Umbilical cord (tissue), 1 donor: ENCODE measurements at regions not wholly inside any gene's neighbourhood (a gene's known extent, or its start where the extent isn't known, plus 50 kb on each side); places are given as distances from the start of the nearest gene placed in this dataset.
"Not testable (repeated sequence)": the region's sequence is repeated elsewhere in the genome, so short reads cannot be mapped to it uniquely, and the experiment has no call there.

Experiments
- DNase-seq: peaks from one replicate; pipeline ENCODE4 v3.0.0-alpha.2; 2015; ENCODE audit warnings: low spot score

DNA sequence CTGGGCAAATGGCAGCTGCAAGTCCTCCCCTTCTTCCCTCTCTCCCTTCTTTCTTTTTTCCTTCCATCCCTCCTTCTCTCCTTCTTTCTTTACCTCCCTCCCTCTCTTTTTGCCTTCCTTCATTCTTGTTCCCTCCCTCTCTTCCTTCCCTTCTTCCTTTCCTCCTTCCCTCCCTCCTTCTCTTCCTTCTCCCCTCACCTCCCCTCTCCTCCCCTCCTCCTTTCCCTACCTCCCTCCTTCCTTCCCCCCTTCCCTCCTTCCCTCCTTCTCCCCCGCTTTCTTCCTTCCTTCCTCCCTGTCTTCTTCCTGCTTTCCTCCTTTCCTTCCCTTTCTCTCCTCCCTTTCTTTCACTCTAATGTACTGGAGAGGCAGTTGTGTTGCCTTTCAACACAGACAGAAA, 110.8 kb upstream of the SALL1 start:
- no peak for DNase-seq

DNA sequence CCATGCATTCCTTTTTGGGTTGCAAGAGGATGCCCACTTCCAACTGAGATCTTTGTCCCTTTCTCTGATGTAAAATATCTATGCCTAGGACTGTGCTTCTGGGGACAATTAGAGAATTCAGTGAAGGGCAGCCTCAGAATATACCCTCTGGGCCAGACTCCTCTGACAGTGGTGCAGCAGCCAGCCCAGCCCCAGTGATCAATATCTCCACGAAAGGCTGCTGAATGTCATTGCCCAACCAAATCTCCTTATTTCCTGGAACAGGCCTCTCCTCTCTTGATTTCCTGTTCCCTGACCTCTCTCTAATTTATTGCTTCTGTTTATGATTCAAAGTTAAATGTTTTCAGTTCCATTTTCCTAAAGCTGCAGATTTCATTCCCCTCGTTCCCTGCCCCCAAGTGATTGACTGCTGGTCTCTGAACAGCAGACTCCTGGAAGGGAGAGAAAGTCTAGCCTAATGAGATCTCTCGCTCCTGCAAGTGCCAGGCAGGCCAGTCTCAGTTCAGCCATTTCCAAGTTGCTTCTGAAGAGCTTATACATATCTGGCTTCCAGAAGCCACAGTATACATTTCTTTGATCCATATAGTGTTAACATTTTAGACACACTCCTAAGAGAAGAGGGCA, 104.4 kb upstream of the SALL1 start:
- DNase-seq, result no peak

DNA sequence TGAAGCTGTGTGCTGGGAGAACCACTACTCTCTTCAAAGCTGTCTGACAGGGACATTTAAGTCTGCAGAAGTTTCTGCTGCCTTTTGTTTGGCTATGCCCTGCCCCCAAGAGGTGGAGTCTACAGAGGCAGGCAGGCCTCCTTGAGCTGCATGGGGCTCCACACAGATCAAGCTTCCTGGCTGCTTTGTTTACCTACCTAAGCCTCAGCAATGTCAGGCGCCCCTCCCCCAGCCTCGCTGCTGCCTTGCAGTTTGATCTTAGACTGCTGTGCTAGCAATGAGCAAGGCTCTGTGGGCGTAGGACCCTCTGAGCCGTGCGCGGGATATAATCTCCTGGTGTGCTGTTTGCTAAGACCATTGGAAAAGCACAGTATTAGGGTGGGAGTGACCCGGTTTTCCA, 103.3 kb upstream of the SALL1 start:
- DNase-seq, result not testable (repeated sequence)

DNA sequence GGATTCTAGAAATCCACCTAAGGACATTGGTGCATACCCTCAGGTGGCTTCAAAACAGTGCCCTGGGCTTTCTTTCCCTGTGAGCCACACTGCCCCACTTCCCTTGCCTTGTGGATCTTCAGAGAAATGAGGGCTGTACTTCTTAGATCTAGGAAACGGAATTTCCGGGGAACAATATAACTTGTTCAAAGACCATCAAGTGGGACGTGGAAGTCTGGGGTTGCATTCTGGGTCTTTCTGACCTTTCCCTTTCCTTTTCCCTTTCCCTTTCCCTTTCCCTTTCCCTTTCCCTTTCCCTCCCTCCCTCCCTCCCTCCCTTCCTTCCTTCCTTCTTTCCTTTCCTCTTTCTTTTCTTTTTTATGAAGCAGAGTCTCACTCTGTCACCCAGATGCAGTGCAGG, 97.1 kb upstream of the SALL1 start:
- no peak for DNase-seq

DNA sequence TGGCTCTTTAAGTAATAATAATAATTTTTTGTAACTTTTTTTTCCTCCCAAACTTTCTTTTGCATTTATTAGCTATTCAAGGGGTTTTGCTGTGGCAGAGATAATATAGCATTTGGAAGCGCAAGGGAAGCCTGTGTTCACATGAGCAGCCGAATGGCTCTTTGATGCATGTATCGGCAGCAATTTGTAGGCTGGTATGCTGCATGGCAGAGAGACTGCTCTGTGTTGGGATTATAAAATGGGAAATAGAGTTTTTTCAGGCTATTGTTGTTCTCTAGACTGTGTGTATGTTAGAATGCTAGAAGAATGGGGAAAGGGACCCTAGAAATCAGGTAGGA, 94.6 kb upstream of the SALL1 start:
- no peak for DNase-seq

DNA sequence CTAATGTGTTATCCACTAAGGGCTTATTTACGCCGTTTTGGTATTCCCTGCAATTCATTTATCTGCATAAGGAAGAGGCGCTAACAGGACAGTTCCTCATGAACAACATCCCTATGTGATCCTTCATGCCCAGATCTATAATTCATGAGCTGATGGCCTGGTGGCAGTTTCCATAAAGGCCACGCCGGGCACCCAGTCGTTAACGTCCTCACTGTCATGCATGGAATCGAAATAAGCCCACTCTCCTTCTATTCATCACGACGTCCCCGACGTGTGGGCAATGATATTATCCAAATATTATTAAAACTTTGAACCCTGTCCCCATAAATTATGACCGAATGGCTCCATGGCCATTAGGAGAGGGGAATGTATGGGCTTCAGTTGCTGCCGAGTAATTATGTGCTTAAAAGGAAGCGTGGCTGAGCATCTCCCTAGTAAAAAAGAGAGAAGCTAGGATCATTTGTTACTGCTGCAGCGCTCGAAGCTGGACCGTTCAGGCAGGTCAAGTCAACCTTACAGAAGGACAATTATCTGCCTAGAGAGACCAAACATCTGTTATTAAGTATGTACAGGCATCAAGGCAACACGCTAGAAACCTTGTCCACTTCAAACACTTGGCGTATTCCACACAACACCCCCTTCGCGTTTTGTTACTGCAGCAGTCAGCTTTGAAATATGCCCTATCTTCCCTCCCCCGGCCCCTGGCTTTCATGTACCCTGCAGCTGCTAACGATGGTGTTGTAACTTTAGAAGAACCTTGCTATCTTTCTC, 94.0 kb upstream of the SALL1 start:
- DNase-seq, result peak; percentile 33

DNA sequence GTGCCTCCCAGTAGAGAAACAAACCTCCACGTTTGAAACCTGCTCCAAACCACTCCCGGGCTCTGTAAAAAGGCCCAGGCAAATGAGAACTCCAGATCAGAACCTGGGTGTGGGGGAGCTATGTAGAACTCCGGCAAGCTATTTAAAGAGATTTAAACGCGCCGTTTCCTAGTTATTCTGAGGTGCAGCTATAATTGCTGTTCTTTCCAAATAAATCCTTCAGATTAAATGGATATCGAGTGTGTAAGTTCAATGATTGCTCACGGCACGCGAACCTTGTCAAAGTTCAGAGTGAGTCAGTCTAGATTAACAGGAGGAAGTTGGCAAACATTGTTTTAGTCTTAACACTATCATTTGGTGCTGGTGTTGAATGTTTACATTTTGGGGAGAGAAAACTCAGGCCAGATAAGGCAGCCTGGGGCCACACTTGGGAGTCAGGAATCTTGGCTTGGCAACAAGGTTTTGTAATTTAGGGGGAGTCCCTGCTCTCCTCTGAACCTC, 92.9 kb upstream of the SALL1 start:
- DNase-seq, result no peak

DNA sequence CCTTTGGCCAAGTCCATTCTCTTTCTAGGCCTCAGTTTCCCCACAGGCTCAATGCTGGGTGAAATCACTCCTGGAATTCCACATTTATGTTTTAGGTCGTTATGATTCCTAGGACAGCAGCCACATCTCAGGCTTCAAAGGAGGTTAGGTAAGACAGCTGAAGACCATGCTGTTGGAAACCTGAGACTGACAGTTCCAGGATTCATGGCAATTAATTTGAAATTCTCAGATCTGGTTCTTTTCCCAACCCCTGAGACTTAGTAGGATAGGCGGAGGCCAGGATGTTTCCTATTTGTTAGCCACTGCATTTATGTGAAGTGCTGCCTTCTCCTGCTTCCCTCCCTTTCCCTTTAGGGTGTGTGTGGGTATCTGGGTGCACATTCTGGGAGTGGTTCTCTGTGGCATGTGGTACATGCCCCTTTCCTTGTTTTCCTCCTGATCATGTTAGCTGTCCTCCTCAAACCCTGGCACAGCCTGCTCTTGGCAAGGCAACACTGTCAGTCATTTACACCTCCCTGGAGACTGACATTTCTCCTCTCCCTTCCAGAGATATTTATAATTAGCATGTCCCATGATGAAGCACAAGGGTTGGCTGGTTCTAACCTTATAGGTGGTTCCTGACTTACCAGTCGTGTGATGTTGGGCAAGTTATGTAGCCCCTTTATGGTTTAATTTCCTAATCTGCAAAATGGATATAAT, 91.4 kb upstream of the SALL1 start:
- no peak for DNase-seq

DNA sequence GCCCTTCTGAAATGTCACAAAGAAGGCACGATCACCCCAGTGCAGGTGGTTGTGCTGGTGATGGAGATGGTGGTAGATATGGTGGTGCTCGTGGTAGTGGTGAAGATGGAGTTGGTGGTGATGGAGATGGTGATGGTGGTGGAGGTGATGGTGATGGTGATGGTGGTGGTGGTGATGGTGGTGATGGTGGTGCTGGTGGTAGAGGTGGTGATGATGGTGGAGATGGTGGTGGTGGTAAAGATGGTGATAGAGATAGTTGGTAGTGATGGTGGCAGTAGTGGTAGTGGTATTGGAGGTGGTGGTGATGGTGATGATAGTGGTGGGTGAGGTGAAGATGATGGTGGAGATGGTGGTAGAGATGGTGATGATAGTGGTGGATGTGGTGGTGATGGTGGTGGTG, 88.1 kb upstream of the SALL1 start:
- DNase-seq, result no peak

DNA sequence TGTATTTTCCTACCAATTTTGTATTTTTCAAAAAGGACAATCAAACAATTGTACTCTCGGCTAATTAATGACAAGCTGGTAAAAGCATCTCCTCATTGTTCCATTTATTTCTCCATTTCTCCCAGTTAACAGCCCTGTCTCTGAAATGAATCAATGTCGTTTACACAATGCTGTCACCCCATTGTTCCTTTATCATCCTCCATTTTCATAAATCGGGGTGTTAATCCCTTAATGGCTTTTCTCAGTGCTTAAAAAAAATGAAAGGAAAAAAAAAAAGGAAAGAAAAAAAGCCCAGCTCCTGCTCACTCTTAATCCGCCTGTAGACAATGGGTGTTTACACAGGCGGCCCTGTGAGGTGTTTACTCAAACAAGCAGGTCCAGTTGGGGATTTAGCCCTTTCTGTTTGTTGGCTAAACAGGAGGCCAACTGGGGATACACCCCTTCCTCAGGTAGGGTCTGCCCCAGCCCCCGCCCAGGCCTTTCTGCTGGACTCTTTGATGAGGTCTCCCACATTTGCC, 86.8 kb upstream of the SALL1 start:
- DNase-seq, result no peak

DNA sequence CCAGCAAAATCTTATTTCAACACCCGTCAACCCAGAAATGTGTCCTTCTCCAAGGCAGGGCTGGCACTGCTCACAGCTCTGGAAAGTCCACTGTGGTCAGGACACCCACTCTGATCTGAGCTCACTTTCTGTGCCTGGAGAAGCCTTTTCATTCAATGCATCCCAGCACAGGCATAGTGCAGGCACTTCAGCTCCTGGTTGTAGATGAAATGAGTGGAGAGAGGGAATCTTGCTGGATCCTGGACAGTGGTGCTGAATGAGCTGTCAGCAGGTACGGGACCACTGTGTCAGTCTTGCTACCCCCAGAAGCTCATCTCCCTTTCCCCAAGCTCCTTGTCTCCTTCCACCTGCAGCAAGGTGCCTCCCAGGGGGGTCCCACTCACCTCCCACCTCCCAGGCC, 86.1 kb upstream of the SALL1 start:
- no peak for DNase-seq

DNA sequence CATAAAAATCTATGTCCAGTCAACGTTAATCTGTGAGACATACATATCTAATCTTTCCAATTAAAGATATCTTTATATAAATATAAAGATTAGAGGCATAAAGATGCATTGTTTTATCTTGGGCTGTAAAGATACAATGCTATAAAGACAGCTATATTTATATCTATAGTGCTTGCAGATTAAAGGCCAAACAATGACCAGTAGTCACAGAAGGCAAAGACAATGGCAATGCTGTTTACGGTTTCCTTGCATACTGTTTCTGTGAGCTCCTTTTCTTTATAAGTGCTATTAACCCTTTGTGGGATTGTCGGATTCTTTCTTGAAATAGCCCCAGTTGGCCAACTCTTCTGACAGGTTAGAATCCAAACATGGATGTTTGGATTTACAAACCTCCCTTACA, 85.5 kb upstream of the SALL1 start:
- no peak for DNase-seq

DNA sequence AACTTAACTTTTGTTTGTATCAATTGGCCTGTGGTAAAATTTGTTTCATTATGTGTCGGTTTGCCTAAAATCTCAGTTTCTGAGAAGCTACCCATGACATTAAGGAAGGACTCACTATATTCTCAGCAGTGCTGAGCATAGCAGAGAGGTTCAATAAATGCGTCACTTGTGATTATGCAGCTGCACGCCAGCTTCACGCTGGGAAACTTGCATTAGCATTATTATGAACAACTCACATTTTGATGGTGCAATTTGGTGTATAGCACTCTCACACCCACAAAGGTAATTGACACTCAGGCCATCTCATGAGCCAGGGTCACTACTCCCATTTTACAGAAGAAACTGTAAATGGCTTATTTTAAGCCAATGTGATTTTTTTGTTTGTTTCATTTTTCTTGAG, 80.6 kb upstream of the SALL1 start:
- DNase-seq, result no peak

DNA sequence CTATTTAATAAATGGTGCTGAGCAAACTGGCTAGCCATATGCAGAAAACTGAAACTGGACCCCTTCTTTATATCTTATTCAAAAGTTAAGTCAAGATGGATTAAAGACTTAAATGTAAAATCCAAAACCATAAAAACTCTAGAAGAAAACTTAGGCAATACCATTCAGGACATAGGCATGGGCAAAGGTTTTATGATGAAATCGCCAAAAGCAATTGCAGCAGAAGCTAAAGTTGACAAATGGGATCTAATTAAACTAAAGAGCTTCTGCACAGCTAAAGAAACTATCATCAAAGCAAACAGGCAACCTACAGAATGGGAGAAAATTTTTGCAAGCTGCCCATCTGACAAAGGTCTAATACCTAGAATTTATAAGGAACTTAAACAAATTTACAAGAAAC, 79.0 kb upstream of the SALL1 start:
- DNase-seq, result not testable (repeated sequence)

DNA sequence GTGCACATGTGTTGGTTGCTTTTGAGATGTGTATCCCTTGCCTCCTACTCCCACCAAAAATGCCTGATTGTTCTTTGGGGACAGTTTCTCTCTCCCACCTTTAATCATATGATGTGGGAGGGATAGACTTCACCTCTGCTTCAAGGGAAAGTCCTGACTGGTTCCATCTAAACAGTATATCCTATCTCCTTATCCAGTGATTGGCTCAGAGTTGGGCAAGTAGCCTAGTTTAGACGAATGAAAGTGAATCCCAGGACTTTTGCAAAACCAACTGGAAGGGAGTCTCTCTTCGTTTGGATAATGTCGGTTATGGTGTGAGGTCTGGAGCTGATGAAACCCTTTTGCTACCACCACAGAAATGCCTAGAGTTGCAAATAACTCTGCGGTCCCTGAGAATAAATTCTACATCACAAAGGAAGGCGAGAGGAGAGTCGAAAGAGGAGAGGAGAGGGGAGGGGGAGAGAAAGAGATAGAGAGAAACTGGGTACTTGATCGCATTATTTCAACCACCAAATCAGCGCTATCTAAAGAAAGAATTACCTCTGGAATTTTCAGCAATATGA, 77.1 kb upstream of the SALL1 start:
- DNase-seq, result no peak

DNA sequence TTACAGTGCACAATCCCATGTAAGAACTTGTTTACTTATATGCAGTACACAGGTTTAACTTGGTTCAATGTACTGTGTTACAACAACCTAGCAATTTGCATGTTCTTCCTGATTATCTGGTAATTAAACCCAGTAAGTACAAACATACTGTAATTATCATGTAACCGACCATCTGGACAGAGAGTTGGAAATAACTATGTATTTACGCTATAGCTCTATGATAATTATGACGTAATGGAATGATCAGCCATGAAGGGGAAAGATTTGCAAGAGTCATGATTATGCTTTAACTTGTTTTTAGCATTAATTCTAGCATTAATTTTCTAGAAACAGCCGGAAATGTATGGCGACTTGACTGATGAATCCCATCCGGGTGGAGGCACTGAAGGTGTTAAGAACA, 74.8 kb upstream of the SALL1 start:
- DNase-seq, result no peak

DNA sequence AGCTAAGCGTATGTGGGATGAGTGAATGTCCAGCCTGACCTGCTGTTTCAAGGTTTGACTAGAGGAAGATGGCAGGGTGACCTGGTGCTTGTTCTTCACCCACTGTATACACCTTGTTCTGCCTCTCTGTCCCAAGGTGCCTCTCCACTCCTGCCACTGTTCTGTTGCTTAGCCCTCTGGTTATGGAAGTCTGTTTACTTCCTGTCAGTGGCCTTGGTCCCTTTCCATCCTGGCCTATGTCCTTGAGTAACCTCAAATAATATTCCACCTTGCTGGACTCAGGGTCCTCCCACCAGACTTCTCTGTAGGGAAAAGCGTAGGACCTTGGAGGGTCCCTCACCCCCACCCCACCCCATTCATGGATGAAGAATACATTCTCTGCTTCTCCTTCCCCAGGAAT, 73.2 kb upstream of the SALL1 start:
- DNase-seq, result no peak

DNA sequence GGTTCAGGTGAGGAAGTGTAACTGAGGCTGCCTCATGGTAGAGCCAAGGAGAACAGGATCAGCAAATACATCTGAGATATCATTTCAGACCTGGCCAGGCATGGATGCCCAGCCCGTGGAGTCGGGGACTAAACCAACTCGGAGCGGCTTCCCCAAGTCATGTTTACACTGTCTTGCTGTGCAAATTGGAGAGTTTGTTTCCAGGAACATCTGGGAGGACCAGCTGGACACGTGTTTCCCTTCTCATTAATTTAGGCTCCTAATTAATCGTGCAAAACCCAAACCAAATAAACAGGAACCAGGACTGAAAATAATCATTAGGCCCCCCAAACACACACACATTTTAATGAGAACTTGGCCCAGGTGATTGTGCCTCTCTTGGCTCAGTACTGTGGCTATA, 70.9 kb upstream of the SALL1 start:
- DNase-seq, result no peak

DNA sequence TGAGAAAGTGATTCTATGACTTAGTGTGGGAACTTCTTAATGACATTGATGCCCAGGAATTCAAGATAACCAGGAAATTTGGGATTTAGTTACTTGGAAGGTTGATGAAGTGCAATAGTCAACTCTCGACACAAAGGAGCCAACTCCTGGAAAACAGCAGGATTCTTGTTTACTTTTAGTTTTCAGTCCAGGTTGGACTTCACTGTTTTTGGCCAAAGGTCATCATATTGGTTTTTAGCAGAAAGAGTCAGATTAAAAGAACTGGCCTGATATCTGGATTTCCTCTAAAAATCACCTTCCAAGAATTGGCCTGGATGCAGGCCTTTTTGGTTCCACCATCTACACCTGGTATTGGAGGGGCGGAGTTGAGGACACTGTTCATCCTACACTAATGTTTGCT, 60.1 kb upstream of the SALL1 start:
- no peak for DNase-seq

DNA sequence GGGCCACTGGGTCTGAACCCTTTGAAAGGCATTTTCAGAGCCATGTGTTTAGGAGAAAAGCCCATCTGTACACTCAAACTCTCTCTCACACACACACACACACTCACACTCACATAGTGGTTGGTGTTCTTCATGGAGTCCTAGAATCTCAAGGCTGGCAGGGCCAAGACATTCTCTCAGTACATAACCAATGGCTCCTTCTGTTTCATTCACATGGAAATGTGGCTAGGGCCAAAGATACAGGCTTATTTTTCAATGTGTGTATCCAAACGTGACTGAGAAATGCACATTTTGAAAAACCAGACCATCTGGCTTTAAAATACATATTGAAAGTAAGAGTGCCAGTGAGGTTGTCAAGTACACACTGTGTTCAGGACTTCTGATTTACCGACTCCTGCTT, 59.0 kb upstream of the SALL1 start:
- no peak for DNase-seq

DNA sequence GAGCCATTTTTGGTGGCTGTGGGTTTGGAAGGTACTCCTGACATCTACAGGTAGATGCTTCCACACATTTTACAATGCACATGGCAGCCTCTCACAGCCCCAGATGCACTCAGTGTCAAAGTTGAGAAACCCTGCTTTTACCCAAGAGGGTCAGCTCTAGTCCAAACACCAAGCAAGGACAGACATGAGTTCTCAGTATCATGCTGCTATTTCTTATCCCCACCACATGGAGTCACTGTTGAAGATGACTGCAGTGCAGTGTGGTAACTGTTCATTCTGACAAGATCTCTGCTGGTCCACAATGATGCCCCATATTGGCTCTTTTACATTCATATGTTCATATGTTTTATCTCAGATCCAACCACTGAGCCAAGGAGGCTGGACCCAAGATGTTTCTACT, 50.5 kb upstream of the SALL1 start:
- DNase-seq, result no peak
